Activated CD4-positive, alpha-beta T cell treated with anti-CD3 and anti-CD28 coated beads, Interleukin-2, Interleukin-6, amounts not matched to agents 100 ng/mL and 50 ng/mL, durations not matched to agents 16 hours and 8 hours (primary cell): ENCODE measurements at regions not wholly inside any gene's neighbourhood (a gene's known extent, or its start where the extent isn't known, plus 50 kb on each side); places are given as distances from the start of the nearest gene placed in this dataset.

Source experiments
- DNase-seq: peaks from one replicate; pipeline ENCODE4 v3.0.0-alpha.2; 2020

DNA sequence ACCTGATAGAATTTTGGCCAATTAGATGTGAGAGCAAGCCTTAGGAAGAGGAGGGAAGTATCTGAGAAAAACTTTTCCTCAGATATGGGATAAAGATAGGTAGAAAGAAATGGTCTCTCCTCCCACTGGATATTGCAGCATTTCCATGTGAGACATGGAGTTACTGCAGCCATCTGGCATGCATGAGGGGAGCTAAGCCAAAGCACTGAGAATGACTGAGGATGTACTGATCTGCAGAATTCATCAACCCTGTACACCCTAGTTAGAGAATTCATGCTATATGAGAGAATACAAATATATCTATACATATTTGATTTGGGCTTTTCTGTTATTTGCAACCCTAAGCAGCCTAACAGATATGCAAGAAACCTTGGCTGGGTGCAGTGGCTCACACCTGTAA is 52.5 kb upstream of the RPL34 start:
- DNase-seq: no peak

GRCh38 chr4:108561116-108561515 is 59.3 kb upstream of the RPL34 start:
- no peak for DNase-seq

DNA sequence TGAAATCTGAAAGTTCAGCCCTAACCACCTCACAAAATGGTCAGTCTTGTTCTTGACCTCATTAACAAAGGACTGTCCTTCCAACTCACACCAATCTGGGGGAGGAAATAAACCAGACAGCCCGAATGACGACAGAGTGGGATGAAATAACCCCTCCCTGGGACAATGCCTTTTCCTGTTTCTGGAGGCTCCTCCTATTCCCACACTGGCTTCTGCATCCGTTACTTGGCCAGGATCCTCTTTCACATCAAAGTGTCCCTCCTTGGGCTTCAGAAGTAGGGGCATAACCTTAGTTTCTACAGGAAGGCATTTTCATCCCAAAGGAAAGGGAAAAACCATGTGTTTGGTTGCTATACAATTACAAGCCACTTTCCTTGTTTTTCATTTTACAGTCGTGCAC is 59.8 kb upstream of the RPL34 start:
- DNase-seq: no peak

DNA sequence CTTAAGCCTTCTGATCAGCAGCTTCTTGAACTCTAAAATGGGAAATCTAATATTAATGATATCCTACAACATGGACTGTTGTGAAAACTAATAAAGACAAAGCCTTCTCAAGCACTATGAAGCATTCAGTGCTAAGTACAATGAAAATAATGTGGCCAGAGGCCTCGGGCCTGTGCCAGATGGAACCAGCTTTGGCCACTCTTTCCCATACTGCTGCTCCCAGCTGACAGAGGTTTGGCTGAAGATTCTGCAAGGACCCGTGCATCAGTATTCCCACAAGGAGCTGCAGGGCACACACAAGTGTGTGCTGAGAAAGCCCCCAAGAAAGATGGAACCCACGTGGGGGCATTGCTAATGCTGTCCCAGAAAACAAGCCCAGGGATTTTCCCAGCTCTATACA is 60.5 kb upstream of the RPL34 start:
- DNase-seq: no peak

DNA sequence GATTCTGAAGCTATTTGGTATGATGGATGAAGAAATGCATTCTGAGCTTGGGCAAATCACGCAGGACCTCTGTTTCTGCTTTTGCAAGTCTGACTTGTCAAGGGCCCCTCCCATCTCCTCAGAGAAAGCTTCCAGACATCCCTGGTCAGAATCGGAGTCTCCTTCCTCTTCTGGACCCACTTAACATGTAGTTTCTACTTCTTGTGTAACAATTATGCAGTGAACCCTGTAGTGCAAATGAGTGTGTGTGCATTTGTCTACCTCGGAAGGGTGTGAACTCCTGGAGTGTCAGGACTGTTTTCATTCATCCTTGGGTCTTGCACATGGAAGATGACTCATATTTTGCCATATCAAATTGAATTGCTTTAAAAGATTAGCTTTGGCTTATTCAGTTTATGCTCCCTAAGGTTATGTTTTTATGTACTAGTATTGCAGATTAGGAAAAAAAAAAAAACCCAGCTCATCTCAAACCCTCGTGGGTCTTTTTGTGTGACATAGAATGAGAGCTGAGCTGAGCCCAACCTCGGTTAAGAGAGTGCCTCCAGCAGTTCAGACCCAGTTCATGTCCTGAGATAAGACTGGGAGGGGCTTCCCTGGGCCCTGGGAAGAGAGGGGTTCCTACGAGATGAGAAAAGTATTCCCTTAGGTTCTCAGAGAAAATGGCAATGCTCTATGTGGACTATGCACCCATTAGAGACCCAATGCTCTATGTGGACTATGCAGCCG is 61.1 kb upstream of the RPL34 start:
- peak; percentile 5 for DNase-seq

- no peak for DNase-seq
Measured at GRCh38 chr4:108556588-108557200, 63.7 kb upstream of the RPL34 start.

- DNase-seq: no peak
Measured at GRCh38 chr4:108556166-108556565, 64.2 kb upstream of the RPL34 start.

DNA sequence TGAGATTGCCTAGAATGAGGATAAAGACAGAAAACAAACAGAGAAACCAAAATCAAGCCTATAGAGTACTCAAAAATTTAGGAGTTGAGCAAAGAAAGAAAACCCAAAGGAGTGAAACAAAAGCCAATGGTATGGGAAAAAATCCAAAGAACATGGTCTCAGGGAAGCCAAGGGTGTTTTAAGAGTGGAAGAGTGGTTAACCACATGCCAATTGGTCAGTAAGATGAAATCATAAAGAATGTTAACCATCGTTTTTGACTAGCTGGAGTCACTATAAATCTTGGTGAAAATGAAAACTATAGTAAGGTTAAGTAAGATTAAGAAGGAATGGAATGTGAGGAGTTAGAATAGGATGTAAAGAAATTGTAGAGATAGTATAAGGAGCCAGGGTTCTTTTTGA is 64.7 kb upstream of the RPL34 start:
- DNase-seq: no peak

DNA sequence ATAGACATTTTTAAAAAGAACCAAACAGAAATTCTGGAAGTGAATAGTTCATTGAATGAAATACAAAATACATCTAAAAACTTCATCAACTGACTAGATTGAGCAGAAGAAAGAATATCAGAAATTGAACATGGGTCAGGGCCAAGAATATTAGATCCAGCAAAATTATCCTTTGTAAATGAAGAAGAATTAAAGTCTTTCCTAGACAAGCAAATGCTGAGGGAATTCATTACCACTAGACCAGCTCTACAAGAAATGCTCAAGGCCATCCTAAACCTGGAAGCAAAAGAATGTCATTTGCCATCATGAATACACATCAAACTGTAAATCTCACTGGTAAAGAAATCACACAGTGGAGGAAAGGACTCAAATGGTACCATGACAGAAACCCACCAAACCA is 72.7 kb upstream of the RPL34 start:
- DNase-seq: no peak

GRCh38 chr4:108546728-108547127 is 73.6 kb upstream of the RPL34 start:
- no peak for DNase-seq

GRCh38 chr4:108544481-108544880 is 75.9 kb upstream of the RPL34 start:
- no peak for DNase-seq

DNA sequence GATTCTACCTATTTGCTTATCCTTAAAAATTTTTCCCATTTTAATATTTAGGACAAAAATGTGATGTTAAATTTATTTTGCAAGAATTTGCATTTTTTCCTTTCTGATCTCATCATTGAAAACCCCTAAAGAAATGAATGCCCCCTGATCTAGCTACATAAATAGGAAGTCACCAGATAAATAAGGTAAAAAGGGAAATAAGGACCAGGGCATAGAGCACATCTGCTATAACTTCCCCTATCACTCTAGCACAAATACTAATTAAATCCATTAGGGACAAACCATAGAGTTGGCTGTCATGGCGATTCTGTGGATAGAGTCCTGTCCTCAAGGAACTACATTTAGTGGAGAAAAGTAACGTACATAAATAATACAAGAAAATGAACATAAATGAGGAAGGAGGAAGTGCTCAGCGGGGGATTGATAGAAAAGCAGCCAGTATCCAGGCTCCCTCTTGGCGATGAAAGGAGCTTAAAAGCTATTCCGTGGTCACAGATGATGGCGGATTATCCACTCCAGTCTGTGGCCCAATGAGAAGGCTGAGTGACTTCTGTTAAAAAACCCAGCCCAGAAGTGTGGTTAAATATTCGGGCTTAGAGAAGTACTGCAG is 76.9 kb upstream of the RPL34 start:
- DNase-seq: no peak

DNA sequence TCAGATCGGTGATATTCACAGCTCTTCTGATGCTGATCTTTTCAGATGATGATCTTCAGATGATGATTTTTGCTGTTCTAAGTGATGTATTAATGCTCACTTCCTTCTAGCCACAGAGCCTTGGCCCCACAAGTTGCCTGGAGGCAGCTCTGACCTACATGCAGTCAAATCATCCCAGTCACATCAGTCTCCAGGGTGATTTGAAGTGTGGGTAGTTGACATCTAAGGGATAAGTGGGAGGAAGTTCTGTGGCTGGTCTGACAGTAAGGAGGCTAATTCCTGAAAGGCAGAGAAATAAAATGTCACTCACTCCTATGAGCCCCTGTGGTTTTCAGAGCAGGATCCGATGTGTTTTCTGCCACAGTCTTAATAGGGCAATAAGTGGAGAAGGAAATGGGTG is 79.8 kb upstream of the RPL34 start:
- DNase-seq: no peak

- peak; percentile 63 for DNase-seq
Measured at GRCh38 chr4:108536577-108536976, 83.8 kb upstream of the RPL34 start.

DNA sequence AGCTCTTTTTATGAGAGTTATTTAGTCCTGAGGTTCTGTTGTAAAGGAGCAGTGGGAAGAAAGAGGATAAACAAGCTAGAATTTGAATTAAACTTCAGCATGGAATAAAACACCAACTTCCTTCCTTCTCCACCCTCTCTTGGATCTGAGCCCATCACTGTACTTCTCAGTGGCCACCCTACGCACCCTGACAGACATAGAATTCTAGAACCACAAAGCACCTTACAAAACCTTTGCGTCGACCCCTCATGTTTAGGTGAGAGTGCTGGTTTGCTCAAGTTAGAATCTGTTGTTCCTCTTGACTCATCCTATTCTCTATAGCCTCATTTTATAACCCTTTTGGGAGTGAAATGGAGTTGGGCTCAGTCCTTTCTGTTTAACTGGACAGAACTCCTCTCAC is 84.6 kb upstream of the RPL34 start:
- no peak for DNase-seq

DNA sequence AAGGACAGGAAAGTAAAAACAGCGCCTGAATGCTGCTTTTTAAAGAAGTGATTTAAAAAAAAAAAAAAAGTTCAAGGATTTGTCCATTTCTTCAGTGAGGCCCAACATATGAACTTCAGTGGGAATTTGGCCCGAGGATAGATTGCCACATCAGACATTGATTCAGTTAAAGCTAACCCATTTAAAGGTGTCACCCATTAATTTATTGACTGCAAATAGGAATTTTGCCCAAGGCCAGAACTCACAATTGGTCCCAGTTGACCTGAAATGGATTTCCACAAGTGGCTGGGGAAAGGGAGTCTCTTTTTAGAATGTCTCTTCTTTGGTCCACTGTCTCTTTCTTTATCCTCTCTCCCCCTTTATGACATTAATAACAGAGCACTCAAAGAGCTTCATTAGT is 86.5 kb upstream of the RPL34 start:
- DNase-seq: no peak

- DNase-seq: no peak
Measured at GRCh38 chr4:108533245-108533844, 87.0 kb upstream of the RPL34 start.

DNA sequence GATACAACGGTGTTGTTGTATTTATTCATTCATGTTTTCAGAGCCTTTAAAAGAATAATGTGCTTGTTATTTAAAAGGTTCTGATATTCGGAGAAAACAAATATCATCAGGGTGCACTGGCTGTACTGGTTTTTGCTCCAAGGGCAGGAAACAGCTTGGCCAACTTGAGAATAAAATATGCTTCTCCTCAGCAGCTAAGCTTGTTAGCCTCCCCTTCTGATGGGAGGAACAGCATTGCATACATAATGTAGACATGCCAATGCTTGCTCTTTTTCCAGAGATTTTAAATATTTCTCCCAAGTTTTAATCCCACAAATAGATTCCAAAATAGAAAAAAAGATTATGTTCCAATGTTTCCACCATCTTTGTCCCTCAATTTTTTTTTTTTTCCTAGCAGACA is 87.6 kb upstream of the RPL34 start:
- DNase-seq: no peak

GRCh38 chr4:108532187-108532586 is 88.2 kb upstream of the RPL34 start:
- DNase-seq: no peak

- DNase-seq: no peak
Measured at GRCh38 chr4:108531461-108531860, 88.9 kb upstream of the RPL34 start.

DNA sequence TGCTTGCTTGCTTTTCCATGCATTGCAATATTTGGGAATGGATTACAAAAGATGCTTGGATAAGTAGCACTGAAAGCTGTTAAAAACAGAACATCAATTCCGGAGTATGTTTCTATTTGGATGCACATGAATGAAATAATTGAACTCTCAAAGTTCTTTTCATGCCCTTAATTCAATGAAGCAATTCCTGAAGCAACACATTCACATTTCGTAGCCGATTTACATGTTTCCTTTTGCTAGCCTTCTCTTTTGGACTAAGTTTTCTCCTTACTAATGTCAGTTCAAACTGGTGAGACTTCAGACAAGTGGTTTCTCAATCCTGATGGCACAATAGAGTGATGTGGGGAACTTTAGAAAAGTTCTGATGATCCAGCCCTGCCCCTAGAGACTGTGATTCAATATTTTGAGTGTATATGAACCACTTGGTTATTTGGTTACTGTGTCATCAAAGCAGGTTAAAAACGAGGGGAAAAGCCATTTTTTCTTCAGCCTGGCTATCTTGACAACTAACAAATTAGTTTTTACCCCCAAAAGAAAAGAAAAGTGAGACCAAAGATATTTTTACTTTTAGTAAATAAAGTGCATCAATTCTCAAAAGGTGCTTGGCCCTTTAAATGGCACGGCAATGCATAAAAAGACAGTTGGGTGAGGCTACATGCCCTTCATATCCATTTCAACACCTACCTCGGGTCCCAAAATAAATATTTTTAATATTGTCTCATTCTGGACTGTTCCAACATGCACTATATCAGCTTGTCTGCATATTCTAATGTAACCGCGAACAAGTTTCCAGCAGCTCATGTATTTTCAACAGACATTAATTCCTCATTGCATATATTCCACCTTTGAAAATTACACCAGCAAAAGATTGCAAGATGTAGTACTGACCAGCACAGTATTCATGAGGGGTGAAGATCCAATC is 90.1 kb upstream of the RPL34 start:
- no peak for DNase-seq

- DNase-seq: no peak
Measured at GRCh38 chr4:108529102-108529501, 91.3 kb upstream of the RPL34 start.

- peak; percentile 34 for DNase-seq
Measured at GRCh38 chr4:108527723-108528122, 92.7 kb upstream of the RPL34 start.
